Left colon (tissue), 2 donors: ENCODE measurements at regions not wholly inside any gene's neighbourhood (a gene's known extent, or its start where the extent isn't known, plus 50 kb on each side); places are given as distances from the start of the nearest gene placed in this dataset.

Source experiments
- ATAC-seq: fragments of 200-7000 bp; cut with Tn5 transposase; one replicate; pipeline ENCODE4 v1.9.1; 2020; ENCODE audit warnings: mild to moderate bottlenecking, moderate library complexity
- DNase-seq, 2 donors: peaks; one replicate each; pipeline ENCODE4 v3.0.0-alpha.2; 2020
- intact Hi-C, 2 donors: fragments of 100-400 bp; cut with DNase I in 1 of 2; cut with micrococcal nuclease in 1 of 2; formaldehyde crosslinking; loops; one replicate each; pipeline versions ENCODE4 v1.11.2 to v1.14.0; 2022; cut with DNase I, micrococcal nuclease
- donor health status: DM: no; HTN: no; CAD: no.
- donor health status: DM: yes; HTN: yes; CAD: no.

DNA sequence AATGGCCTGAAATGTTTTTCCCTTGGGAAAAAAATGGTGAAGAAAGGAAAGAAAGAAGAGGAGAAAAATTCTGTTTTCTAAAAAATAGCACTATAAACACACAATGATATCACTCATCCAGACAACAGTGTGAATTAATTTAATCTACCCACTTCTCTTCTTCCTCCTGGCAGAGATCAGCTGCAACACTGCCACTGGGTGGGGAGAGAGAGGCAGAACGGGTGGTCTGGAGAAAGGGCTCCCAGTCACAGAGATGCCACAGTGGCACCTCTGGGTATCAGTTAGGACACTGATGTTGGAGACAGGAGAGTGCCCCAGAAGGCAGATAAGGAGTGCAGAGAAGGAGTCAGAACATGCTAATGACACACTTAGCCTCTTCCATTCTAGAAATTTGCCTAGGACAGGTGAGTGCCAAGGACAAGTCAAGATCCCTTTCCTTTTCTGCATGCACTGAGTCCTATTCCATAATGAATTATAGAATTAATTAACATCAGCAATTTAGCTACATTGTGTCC, 168.6 kb downstream of the SUCLA2 start:
- DNase-seq (no peak), ATAC-seq (no peak)
- intact Hi-C loops = no loop called here

DNA sequence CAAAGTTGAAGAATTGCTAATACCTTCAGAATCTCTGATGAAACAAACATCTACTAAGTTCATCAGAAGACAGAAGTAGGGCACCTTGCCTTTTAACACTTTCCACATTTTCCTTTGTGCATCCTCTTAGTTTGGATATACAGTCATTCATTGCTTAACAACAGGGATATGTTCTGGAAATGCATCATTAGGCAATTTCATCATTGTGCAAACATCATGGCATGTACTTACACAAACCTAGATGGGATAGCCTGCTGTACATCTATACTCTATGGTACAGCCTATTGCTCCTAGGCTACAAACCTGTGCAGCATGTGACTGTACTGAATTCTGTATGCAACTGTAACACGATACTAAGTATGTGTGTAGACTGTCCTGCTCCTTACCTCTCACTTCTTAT, 169.8 kb downstream of the SUCLA2 start:
- DNase-seq = no peak
- ATAC-seq = no peak
- intact Hi-C loops = no loop called here

DNA sequence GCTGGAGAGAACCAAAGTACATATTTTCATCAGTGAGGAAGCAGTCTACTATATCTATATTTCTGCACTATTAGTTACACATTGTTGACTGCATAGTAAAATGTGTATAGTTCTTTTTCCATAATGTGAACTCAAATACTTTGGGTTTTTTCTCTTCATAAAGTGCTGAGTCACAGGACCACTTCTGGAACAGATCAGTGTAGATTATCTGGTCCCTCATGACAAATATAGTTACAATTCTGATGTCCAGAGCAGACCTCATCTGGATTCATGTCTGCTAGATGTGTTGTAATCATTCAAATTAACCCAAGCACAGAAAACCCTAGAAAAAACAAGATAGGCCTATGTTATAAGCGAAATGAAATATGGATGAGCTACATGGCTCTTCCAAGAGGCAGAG, 171.4 kb downstream of the SUCLA2 start:
- no peak for ATAC-seq
- intact Hi-C loops = no loop called here
- DNase-seq = no peak

DNA sequence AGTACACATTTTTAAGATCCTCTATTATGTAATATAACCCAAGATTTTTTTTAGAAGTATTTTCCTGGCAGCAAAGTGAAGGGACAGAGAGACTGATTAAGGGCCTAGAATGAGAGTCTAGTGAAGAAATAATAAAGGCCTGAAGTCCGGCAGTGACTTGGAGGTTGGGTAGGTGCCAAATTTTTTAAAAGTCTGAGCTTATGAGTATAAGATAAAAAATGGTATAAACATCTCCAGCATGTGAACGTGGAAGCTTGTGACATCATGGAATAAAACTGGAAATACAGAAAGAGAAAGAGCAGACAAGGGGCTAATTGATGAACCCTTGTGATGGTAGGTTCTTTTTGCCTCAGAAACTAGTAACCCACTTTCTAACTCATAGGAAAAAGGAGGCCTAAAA, 174.6 kb downstream of the SUCLA2 start:
- intact Hi-C loops = no loop called here
- DNase-seq (no peak), ATAC-seq (no peak)

DNA sequence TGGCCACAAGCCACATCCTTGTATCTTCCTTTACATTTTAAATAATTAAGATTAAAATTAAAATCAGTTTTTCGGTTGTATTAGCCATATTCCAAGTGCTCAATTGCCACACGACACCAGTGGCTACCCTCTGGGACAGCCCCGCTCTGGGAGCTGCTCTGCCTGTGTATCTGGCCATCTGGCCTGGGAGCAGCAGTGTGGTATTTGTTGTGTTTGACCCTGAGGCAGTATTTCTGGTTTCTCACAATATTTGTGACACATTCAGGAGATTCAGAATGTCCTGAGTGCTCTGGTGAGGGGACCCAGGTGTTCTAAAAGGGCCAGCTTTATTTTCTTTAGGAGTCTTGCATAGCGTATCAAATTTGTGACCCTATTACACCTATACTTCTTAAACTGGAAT, 179.0 kb downstream of the SUCLA2 start:
- no peak for ATAC-seq
- DNase-seq = no peak
- intact Hi-C loops = no loop called here

DNA sequence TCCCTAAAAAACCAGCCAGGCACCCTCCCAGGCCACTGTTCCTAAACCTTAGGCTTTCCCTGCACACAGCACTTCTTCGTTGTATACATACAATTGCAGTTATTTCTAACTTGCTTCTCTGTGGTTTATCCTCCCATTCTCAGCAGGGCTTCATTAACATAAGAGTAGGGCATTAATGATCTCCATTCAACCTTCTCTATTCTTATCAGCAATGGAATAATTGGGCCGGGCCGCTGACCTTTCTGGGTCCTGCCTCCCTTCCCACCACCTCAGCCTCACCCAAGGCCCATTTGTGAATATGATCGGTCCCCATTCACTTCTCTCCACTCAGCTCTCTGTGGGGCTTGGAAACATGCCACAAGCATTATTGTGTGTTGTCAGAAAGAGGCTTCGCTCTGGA, 184.2 kb downstream of the SUCLA2 start:
- DNase-seq (no peak), ATAC-seq (no peak)
- intact Hi-C loops = no loop called here

DNA sequence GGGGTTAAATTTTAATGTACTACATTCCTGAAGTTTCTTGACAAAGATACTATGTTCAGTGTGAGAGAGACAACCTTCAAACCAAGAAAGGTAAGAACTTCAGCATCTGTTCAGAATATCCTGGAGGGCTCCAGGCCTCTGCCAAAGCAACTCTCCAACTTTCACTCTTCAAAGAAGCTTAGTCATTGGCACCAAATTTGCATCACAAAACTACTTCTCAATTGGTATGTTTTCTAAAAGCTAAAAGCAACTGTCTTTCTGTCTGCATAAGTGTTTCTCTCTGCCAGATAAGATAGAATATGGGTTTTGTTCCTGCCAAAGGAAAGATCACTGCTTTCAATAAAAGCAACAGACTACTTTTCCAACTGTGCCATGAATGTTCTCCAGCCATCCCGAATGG, 187.4 kb downstream of the SUCLA2 start:
- intact Hi-C loops = no loop called here
- no peak for DNase-seq

DNA sequence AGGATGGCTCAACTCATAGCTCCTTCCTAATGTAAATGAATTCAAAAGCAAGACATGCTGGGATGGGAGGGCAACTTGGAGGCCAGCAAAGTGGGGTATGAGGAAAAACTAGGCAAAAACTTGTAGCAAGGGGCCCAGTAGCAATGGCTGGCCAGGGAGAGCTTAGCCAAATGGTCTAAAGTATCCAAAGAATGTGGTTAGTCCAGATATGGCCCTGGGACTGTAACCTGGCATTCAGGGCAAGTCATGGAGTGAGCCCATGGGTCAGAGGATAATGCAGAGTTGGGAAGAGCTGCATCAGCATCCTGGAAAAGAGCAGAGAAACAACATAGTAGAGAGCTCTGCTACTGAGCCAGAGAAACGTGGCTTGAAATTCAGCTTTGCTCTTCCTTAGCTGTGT, 191.7 kb downstream of the SUCLA2 start:
- intact Hi-C loops = no loop called here
- DNase-seq (no peak), ATAC-seq (no peak)

More for the DNA sequence above, 187.4 kb downstream of the SUCLA2 start:
- ATAC-seq = no peak

DNA sequence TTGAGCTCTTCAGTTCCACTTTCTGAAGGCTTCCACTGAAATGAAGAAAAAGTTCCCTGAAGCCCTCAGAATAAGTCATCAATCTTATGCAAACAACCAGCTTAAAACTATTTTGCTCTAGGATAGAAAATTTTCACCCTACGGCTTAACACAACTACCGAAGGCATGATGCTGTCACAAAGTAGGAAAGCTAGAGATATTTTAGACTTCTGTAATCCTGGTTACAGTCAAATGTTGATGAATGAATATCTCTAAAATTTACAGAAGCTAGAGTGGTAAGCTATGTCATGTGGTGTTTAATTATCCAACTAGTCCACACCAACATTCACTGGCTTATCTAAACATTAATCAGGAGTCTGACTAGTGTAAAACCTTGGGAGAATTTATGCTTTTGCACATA, 197.9 kb downstream of the SUCLA2 start:
- intact Hi-C loops = no loop called here
- ATAC-seq = no peak
- no peak for DNase-seq

DNA sequence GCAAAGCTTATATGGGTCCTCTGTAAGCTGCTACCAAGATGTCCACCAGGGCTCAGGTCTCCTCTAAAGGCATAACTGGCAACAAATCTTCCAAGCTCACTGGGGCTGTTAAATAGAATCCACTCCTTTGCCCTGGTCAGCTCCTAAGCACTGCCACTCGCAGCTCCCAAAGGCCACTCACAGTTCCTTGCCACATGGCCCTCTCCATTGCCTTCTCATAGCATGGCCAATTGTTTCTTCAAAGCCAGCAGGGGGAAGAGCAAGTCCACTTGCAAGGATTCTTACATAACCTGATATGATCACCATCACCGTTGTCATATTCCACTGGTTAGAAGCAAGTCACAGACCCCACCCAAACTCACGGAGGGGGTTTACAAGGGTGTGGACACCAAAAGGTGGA, 199.5 kb downstream of the SUCLA2 start:
- ATAC-seq (no peak), DNase-seq (no peak)
- intact Hi-C loops = no loop called here

DNA sequence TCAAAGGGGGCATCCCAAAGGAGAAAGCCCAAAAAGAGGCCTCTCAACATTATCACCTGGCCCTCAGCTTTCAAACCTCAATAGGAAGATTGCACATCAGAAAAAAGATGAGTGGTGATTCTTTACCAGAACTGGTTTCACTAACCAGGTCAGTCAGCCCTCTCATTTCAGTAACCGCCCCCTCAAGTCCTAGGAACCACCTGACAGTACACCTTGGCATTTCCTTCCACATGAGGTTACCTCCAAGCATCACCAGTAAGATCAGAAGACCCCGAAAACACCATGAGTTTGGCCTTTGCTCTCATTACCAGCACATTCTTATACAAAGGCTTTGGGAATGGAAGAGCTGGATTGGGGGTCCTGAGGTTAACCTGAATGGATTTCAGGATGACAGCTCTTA, 200.5 kb downstream of the SUCLA2 start:
- ATAC-seq (no peak), DNase-seq (no peak)
- intact Hi-C loops = no loop called here

DNA sequence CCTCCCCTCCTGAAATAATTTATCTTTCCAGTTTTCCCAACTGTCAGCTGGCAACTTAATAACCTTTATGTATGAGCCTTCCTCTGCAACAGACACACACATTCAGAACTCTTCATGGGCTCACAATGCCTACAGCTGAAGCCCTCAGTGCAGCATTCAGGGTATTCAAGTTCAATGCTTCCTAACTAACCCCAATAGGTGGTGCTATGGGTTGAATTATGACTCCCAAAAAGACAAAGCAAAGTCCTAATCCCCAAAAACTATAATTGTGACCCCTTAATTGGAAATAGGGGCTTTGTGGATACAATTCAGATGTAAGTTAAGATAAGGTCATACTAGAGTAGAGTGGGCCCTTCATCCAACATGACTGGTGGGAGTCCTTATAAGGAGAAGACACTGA, 202.2 kb downstream of the SUCLA2 start:
- DNase-seq (no peak), ATAC-seq (no peak)
- intact Hi-C loops = no loop called here

DNA sequence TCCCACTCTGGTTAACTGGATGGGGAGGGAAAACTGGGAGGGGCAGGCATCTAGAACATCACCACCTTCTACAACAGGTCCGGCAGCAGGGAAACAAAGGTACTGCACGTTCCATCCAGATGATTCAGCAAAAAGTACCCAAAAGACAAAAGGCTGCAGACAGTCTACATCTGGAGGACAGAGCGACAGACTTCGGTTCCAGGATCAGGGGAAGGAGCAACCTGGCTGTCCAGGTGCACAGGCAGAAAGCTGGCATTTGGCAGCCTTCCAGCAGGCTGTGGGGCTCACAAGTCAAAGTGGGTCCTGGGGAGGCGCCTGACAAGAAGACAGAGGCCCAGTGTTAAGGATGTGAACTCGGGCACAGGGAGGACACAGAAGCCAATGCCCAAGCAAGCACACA, 202.9 kb downstream of the SUCLA2 start:
- ATAC-seq = no peak
- intact Hi-C loops = no loop called here
- DNase-seq = no peak

DNA sequence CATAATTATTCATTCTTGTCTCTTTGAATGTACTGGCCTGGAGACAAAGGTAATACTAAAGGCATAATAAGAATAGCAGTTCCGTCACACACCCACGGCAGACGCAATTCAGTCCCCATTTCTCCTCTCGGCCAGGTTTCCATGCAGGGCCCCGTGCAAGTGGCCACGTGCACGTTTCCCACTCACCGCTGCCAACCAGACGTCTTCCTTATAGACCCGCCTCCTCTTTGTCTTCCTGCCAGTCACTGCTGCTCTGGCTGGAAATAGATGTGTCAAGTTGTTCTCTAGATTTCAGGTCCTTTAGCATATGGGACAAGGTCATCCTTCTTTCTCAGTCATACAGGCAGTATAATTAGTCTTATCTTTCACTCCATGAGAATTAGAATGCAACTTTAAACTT, 204.3 kb downstream of the SUCLA2 start:
- DNase-seq (no peak), ATAC-seq (no peak)
- intact Hi-C loops = no loop called here

DNA sequence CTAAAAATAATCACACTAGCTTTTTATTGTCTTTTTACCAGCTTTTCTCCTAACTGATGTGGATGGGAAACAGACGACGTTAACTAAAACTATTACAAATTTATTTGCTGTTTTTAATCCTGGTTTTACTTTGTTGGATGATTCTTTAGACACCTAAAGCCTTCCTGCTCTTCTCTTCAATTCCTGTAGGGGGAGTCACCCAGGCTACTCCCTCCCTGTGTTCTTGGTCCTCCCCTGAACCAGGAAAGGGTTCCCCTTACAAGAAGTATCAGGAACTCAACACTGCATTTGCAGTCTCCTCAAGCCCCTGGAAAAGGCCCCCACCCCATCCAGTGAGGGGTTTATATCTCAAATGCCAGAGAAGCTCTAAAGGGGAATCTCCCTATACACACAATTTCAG, 206.1 kb downstream of the SUCLA2 start:
- ATAC-seq (no peak), DNase-seq (no peak)
- intact Hi-C loops = no loop called here

DNA sequence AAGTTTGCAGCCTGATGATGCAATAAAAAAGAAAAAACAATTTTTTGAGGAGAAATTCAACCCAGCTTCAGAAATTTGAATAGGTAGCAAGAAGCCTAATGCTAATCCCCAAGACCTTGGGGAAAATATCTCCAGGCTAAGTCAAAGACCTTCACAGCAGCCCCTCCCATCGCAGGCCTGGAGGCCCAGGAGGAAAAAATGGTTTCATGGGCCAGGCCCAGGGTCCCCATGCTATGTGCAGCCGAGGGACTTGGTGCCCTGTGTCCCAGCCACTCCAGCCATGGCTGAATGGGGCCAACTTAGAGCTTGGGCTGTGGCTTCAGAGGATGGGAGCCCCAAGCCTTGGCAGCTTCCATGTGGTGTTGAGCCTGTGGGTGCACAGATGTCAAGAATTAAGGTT, 210.3 kb downstream of the SUCLA2 start:
- ATAC-seq = no peak

DNA sequence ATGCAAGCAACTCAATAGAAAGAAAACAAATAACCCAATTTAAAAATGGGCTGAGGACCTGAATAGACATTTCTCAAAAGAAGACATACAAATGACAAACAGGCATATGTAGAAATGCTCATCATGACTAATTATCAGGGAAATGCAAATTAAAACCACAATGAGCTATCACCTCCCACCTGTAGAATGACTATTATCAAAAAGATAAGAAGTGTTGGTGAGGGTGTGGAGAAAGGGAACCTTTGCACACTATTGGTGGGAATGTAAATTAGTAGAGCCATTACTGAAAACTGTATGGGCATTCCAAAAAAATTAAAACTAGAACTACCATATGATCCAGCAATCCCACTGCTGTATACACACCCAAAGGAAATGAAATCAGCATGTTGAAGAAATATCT, 212.2 kb downstream of the SUCLA2 start:
- ATAC-seq (no peak), DNase-seq (no peak)
- intact Hi-C loops = no loop called here

More for the DNA sequence above, 210.3 kb downstream of the SUCLA2 start:
- intact Hi-C loops = no loop called here
- no peak for DNase-seq

DNA sequence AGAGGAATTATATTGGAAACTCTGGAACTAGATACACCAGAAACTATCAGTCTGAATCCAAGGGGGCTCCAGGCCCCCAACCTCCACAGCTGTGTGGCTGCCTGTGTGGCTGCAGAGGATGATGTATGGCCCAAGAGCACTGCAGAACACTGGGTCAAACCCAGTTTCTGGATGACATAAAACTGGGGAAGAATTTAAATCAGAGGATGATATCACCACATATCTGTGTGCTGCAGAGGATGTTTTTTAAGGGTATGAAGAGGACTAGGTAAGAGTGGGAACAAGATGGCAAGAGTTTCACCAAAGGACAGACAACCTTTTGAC, 226.4 kb downstream of the SUCLA2 start:
- intact Hi-C loops = loop anchor here in 1 of 2 donors (5.0 kb wide), 1 partner anchor 942 kb away; no protein-coding TSS in a partner anchor
- DNase-seq (no peak), ATAC-seq (no peak)

DNA sequence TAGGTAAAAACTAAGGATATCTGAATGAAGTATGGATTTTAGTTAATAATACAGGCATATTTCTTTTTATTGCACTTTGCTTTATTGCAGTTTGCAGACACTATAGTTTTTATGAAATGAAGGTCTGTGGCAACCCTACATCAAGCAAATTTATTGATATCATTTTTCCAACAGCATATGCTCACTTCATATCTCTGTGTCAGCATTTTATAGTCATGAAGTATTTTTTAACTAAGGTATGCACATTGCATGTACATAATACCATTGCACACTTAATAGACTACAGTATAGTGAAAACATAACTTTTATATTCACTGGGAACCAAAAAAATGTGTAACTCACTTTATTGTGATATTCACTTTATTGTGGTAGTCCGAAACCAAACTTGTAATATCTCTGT, 236.3 kb downstream of the SUCLA2 start:
- no peak for ATAC-seq
- intact Hi-C loops = no loop called here
- no peak for DNase-seq

DNA sequence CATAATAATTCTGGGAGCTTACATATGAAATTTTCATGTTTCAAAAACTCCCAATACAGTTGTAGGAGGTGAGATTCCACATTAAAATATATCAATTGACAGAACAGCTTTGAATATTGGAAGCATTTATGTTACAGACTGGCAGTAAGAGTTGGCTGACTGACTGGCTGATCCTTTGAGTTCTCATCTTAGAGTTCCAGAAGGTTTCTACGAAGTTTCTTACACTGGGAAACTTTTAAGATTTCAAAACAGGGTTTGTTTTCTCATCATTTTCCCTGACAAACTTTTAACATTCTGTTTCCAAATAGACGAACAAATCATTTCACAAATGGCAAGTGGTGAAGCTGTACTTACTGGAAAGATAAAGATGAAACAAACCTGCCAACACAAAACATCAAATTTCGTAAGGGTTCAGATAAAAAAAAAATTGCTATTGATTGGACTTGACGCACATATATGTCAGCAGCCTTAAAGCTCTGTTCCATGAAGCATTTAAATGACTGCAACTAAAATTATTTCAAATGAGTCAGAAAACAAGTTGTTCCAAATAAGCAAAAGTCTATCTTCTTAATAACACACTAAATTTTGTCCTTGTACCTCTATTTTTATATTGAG, 243.5 kb downstream of the SUCLA2 start:
- DNase-seq (no peak), ATAC-seq (no peak)
- intact Hi-C loops = no loop called here

DNA sequence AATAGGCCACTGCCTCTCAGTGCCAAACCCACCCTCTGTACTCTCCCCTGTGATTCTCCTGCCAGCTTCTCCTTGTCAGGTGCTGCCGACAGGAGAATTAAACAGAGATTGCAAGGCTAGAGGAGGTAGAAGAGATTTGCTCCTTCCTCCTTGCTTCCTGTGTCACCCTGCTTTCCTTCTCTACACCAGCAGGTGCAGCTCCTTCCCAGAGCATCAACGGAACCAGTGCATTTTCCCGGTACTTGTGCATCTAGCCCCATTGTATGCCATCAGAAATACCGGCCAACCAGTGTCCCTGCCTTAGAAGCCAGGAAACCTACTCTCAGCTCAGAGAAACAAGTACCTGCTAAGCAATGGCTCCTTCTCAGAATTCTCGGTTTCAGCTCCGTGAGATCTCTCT, 253.2 kb downstream of the SUCLA2 start:
- no peak for ATAC-seq
- no peak for DNase-seq
- intact Hi-C loops = no loop called here

DNA sequence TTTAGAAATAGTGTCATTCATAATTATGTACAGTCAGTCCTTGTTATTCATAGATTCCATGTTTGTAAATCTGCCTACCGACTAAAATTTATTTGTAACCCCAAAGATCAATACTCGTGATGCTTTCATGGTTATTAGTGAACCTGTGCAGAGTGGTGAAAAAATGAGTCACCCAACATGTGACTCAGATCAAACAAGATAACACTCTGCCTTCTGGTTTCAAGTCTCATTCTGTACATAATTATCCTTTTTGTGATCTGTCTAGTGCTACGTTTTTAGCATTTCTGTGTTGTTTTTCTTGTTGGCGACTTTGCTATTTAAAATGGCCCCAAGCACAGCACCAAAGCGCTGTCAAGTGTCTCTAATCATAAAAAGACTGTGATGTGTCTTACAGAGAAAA, 274.7 kb downstream of the SUCLA2 start:
- intact Hi-C loops = no loop called here
- DNase-seq (no peak), ATAC-seq (no peak)
